ENCODE measurements at regions not wholly inside any gene's neighbourhood (a gene's known extent, or its start where the extent isn't known, plus 50 kb on each side); places are given as distances from the start of the nearest gene placed in this dataset.

GRCh38 chr10:4067931-4068561, 283.0 kb upstream of the KLF6 start:
- ChIA-PET CTCF (no interaction called here), POLR2A (no interaction called here)
- Mint-ChIP-seq H3K27ac (no peak overlapping the region), H3K9me3 (peaks cover 7% of the 10 kb centered on the region; the same call in 1 of the 2 replicates), H3K4me1 (no peaks in the 10 kb centered on the region; the same call in 1 of the 2 replicates), H3K27me3 (ENCODE audit: low read depth) (no peaks in the 10 kb centered on the region), H3K4me3 (no peak overlapping the region), H3K36me3 (no peaks in the 10 kb centered on the region)
- ATAC-seq: no peak
- no peak for TF ChIP-seq FOXP1 (CRISPR knock-in tag; IDR thresholded peaks at IDR 0.05; ENCODE audit: borderline replicate concordance)
- TF ChIP-seq USF2 (CRISPR knock-in tag; IDR thresholded peaks at IDR 0.05): no peak
- no peak for TF ChIP-seq ATF6 (CRISPR knock-in tag; IDR thresholded peaks at IDR 0.05)
- TF ChIP-seq HMGA2 (CRISPR knock-in tag; IDR thresholded peaks at IDR 0.05): no peak
- TF ChIP-seq ZBTB21 (CRISPR knock-in tag; IDR thresholded peaks at IDR 0.05; ENCODE audit: borderline replicate concordance): no peak
- no peak for TF ChIP-seq PRRX2 (CRISPR knock-in tag; IDR thresholded peaks at IDR 0.05)
- no peak for TF ChIP-seq STAT6 (CRISPR knock-in tag; conservative IDR thresholded peaks at IDR 0.05; ENCODE audit: low read depth)
- no peak for TF ChIP-seq ZNF121 (CRISPR knock-in tag; IDR thresholded peaks at IDR 0.05)
- no peak for TF ChIP-seq SP1 (CRISPR knock-in tag; conservative IDR thresholded peaks at IDR 0.05)
- DNase-seq (ENCODE audit: low spot score): no peak

- ChIA-PET CTCF (no interaction called here), POLR2A (interaction anchor here (0.5 kb wide), 1 partner anchor 16 kb away, joined by 5 read pairs; no protein-coding TSS in a partner anchor)
- no peak for ATAC-seq
- Mint-ChIP-seq H3K9me3 (peaks cover 1% of the 10 kb centered on the region; the same call in 1 of the 2 replicates), H3K27me3 (ENCODE audit: low read depth) (no peaks in the 10 kb centered on the region), H3K27ac (no peak overlapping the region), H3K36me3 (no peaks in the 10 kb centered on the region), H3K4me3 (no peak overlapping the region), H3K4me1 (no peaks in the 10 kb centered on the region; the same call in 1 of the 2 replicates)
- TF ChIP-seq TP53 (CRISPR knock-in tag; IDR thresholded peaks at IDR 0.05): no peak
- TF ChIP-seq NR1H2 (CRISPR knock-in tag; IDR thresholded peaks at IDR 0.05): no peak
- no peak for TF ChIP-seq E2F1 (CRISPR knock-in tag; IDR thresholded peaks at IDR 0.05)
- no peak for TF ChIP-seq JUN (CRISPR knock-in tag; IDR thresholded peaks at IDR 0.05)
- no peak for TF ChIP-seq RELA (CRISPR knock-in tag; IDR thresholded peaks at IDR 0.05; ENCODE audit: borderline replicate concordance)
- no peak for TF ChIP-seq CREB1 (CRISPR knock-in tag; IDR thresholded peaks at IDR 0.05)
- no peak for TF ChIP-seq ZNF671 (CRISPR knock-in tag; IDR thresholded peaks at IDR 0.05)
- no peak for TF ChIP-seq ZNF416 (CRISPR knock-in tag; IDR thresholded peaks at IDR 0.05)
- no peak for TF ChIP-seq AR (CRISPR knock-in tag; IDR thresholded peaks at IDR 0.05)
- no peak for TF ChIP-seq GRHL2 (CRISPR knock-in tag; IDR thresholded peaks at IDR 0.05; ENCODE audit: insufficient replicate concordance, severe bottlenecking)
- TF ChIP-seq JAZF1 (CRISPR knock-in tag; IDR thresholded peaks at IDR 0.05): no peak
- DNase-seq (ENCODE audit: low spot score): no peak
Measured at GRCh38 chr10:4067531-4067930, 282.5 kb upstream of the KLF6 start.
